CD14-positive monocyte (primary cell): ENCODE measurements at regions not wholly inside any gene's neighbourhood (a gene's known extent, or its start where the extent isn't known, plus 50 kb on each side); places are given as distances from the start of the nearest gene placed in this dataset.

Source experiments
- DNase-seq, 3 donors: peaks; one replicate each; pipeline ENCODE4 v3.0.0-alpha.2; 2011 to 2022
- H2AFZ ChIP-seq: 2 replicates; pipeline ENCODE4 v1.6.0; 2012; ENCODE audit warnings: mild to moderate bottlenecking, low read depth, low read length, inconsistent platforms; ENCODE audit not compliant: insufficient read depth, poor library complexity, severe bottlenecking
- H3K27ac ChIP-seq, 2 donors: 1 replicate in 1 of 2; 2 replicates in 1 of 2; pipeline ENCODE4 v1.5.1; 2012 to 2013; ENCODE audit warnings: low read length in 2 of 2, control low read depth in 1 of 2, inconsistent platforms in 1 of 2, low read depth in 1 of 2, mild to moderate bottlenecking in 1 of 2
- H3K27me3 ChIP-seq, 2 donors: one replicate each; pipeline versions ENCODE4 v1.6.0 to v1.6.1; 2011 to 2013; ENCODE audit warnings: low read length in 2 of 2; ENCODE audit not compliant: control insufficient read depth in 2 of 2, insufficient read depth in 2 of 2
- H3K36me3 ChIP-seq, 2 donors: replicated peaks in 1 of 2; 1 replicate in 1 of 2; 2 replicates in 1 of 2; pipeline versions ENCODE4 v1.5.1 to v1.6.1; 2012 to 2013; ENCODE audit warnings: low read length in 2 of 2, control low read depth in 1 of 2, inconsistent platforms in 1 of 2, mild to moderate bottlenecking in 1 of 2; ENCODE audit not compliant: insufficient read depth in 2 of 2, control insufficient read depth in 1 of 2
- H3K4me1 ChIP-seq, 2 donors: 1 replicate in 1 of 2; 2 replicates in 1 of 2; pipeline versions ENCODE4 v1.5.1 to v1.6.1; 2012 to 2013; ENCODE audit warnings: low read length in 2 of 2, control low read depth in 1 of 2, inconsistent platforms in 1 of 2, mild to moderate bottlenecking in 1 of 2, moderate library complexity in 1 of 2; ENCODE audit not compliant: insufficient read depth in 2 of 2, control insufficient read depth in 1 of 2
- H3K4me2 ChIP-seq: replicated peaks from 2 replicates; pipeline ENCODE3; 2012; ENCODE audit warnings: low read length, moderate library complexity, mild to moderate bottlenecking; ENCODE audit not compliant: poor library complexity, severe bottlenecking; ENCODE audit errors: extremely low read depth
- H3K4me3 ChIP-seq, 3 experiments: fragments of 200-600 bp in 1 of 3; sonication (generic) in 1 of 3; replicated peaks in 1 of 3; 1 replicate in 2 of 3; 2 replicates in 1 of 3; pipeline ENCODE4 v1.5.1; 2011 to 2013; ENCODE audit warnings: low read length in 3 of 3, mild to moderate bottlenecking in 3 of 3, control low read depth in 2 of 3, low read depth in 2 of 3, inconsistent platforms in 1 of 3, moderate library complexity in 1 of 3
- H3K79me2 ChIP-seq: 2 replicates; pipeline ENCODE4 v1.6.0; 2012; ENCODE audit warnings: mild to moderate bottlenecking, control low read depth, inconsistent platforms, low read length, moderate library complexity; ENCODE audit not compliant: insufficient read depth
- H3K9ac ChIP-seq: 2 replicates; pipeline ENCODE4 v1.6.0; 2017; ENCODE audit warnings: low read length, mild to moderate bottlenecking; ENCODE audit not compliant: insufficient read depth, poor library complexity, severe bottlenecking
- H3K9me3 ChIP-seq, 2 donors: replicated peaks in 1 of 2; 1 replicate in 1 of 2; 2 replicates in 1 of 2; pipeline versions ENCODE4 v1.5.1 to v1.6.1; 2012 to 2013; ENCODE audit warnings: low read length in 2 of 2, control low read depth in 1 of 2; ENCODE audit not compliant: control insufficient read depth in 1 of 2, insufficient read depth in 1 of 2
- H4K20me1 ChIP-seq: 2 replicates; pipeline ENCODE4 v1.6.0; 2012; ENCODE audit warnings: mild to moderate bottlenecking, low read length, control low read depth, moderate library complexity; ENCODE audit not compliant: insufficient read depth
- H3K27ac Mint-ChIP-seq, 7 donors: one replicate each; pipeline ENCODE4 v1.8.0; 2020; ENCODE audit warnings: mild to moderate bottlenecking in 7 of 7, mixed read lengths in 7 of 7, moderate library complexity in 6 of 7, inconsistent platforms in 2 of 7
- H3K27me3 Mint-ChIP-seq, 3 donors: one replicate each; pipeline ENCODE4 v1.8.0; 2021 to 2022; ENCODE audit warnings: low read depth in 3 of 3, mild to moderate bottlenecking in 3 of 3, mixed read lengths in 3 of 3, moderate library complexity in 3 of 3, inconsistent platforms in 1 of 3
- H3K36me3 Mint-ChIP-seq, 2 donors: one replicate each; pipeline ENCODE4 v1.8.0; 2020; ENCODE audit warnings: mixed read lengths in 2 of 2, inconsistent platforms in 1 of 2, mild to moderate bottlenecking in 1 of 2
- H3K4me1 Mint-ChIP-seq: one replicate; pipeline ENCODE4 v1.8.0; 2020; ENCODE audit warnings: mild to moderate bottlenecking, mixed read lengths
- H3K4me3 Mint-ChIP-seq, 2 donors: one replicate each; pipeline ENCODE4 v1.8.0; 2020; ENCODE audit warnings: mild to moderate bottlenecking in 2 of 2, mixed read lengths in 2 of 2, moderate library complexity in 1 of 2
- H3K9me3 Mint-ChIP-seq, 7 donors: one replicate each; pipeline ENCODE4 v1.8.0; 2020 to 2022; ENCODE audit warnings: mixed read lengths in 7 of 7, mild to moderate bottlenecking in 6 of 7, moderate library complexity in 6 of 7, inconsistent platforms in 2 of 7
- CTCF ChIP-seq: fragments of 200-600 bp; IDR thresholded peaks from one replicate; pipeline ENCODE4 v1.8.0; 2022; ENCODE audit warnings: antibody characterized with exemption, mild to moderate bottlenecking
- WGBS: methylation state at CpG from one replicate; pipeline ENCODE4 v1.1.5; 2013; ENCODE audit warnings: missing lambda C conversion rate; ENCODE audit not compliant: insufficient coverage; 5-methylcytosine and 5-hydroxymethylcytosine counted together
- intact Hi-C, 2 donors: fragments of 100-400 bp; cut with micrococcal nuclease; formaldehyde crosslinking; loops; one replicate each; pipeline versions ENCODE4 v1.15.0 to v1.15.1; 2023

- H3K4me3 ChIP-seq, result no peak overlapping the region
- H3K4me1 ChIP-seq, result peaks cover 12 to 14% of the 10 kb centered on the region in 2 donors
- no peaks in the 10 kb centered on the region for H3K9me3 ChIP-seq
- H3K27me3 ChIP-seq, result no peaks in the 10 kb centered on the region
- H3K9ac ChIP-seq, result no peak overlapping the region
- H3K4me3 Mint-ChIP-seq, result no peak overlapping the region
- peaks cover 0 to 2% (median 0%) of the 10 kb centered on the region in 7 donors for H3K9me3 Mint-ChIP-seq
- H2AFZ ChIP-seq, result no peak overlapping the region
- DNase-seq, result no peak
- no peaks in the 10 kb centered on the region for H3K36me3 ChIP-seq
- 91% methylated on average over 9 of the region's 12 CpGs for WGBS
- H3K27ac ChIP-seq, result no peak overlapping the region
- H3K79me2 ChIP-seq, result no peaks in the 10 kb centered on the region
- no peak overlapping the region for H3K27ac Mint-ChIP-seq
- H4K20me1 ChIP-seq, result no peaks in the 10 kb centered on the region
- no peaks in the 10 kb centered on the region for H3K36me3 Mint-ChIP-seq
- H3K4me2 ChIP-seq, result no peak overlapping the region
- no peak for TF ChIP-seq CTCF
- H3K27me3 Mint-ChIP-seq, result peaks cover 0 to 2% (median 0%) of the 10 kb centered on the region in 3 donors
- peaks cover 12% of the 10 kb centered on the region for H3K4me1 Mint-ChIP-seq
- intact Hi-C loops, result no loop called here
Measured at GRCh38 chr15:70539912-70540530, 223.3 kb downstream of the UACA start.

GRCh38 chr15:70539409-70539808 is 223.9 kb downstream of the UACA start:
- no peaks in the 10 kb centered on the region for H3K9me3 ChIP-seq
- no peaks in the 10 kb centered on the region for H3K27me3 ChIP-seq
- H3K36me3 ChIP-seq, result no peaks in the 10 kb centered on the region
- Mint-ChIP-seq H3K9me3 (peaks cover 0 to 2% (median 0%) of the 10 kb centered on the region in 7 donors), H3K36me3 (no peaks in the 10 kb centered on the region), H3K4me1 (peaks cover 18% of the 10 kb centered on the region), H3K4me3 (peak overlapping the region in 1 of 2 donors; percentile 13), H3K27me3 (peaks cover 0 to 2% (median 0%) of the 10 kb centered on the region in 3 donors), H3K27ac (peak overlapping the region in 1 of 7 donors; percentile 18)
- no peak overlapping the region for H3K4me2 ChIP-seq
- no peak for TF ChIP-seq CTCF
- peaks cover 18 to 20% of the 10 kb centered on the region in 2 donors for H3K4me1 ChIP-seq
- H4K20me1 ChIP-seq, result no peaks in the 10 kb centered on the region
- no peak overlapping the region for H3K27ac ChIP-seq
- no peaks in the 10 kb centered on the region for H3K79me2 ChIP-seq
- H3K9ac ChIP-seq, result no peak overlapping the region
- no peak overlapping the region for H2AFZ ChIP-seq
- H3K4me3 ChIP-seq, result no peak overlapping the region
- WGBS, result 76% methylated on average over 3 of the region's 5 CpGs
- DNase-seq, result no peak
- intact Hi-C loops, result no loop called here
